H1 (cell line): ENCODE measurements at regions not wholly inside any gene's neighbourhood (a gene's known extent, or its start where the extent isn't known, plus 50 kb on each side); places are given as distances from the start of the nearest gene placed in this dataset.
"Not testable (repeated sequence)": the region's sequence is repeated elsewhere in the genome, so short reads cannot be mapped to it uniquely, and the experiment has no call there.

Source experiments
- CTCF ChIA-PET: fragments of 300-600 bp; sonication (Branson Sonifier 250); formaldehyde crosslinking; loops from one replicate; lab custom pipeline; 2021; ENCODE audit not compliant: partially characterized antibody; lab: Charles Lee
- POLR2A ChIA-PET: fragments of 300-600 bp; sonication (Branson Sonifier 250); formaldehyde crosslinking; loops from one replicate; lab custom pipeline; 2021; ENCODE audit warnings: inconsistent platforms; ENCODE audit not compliant: partially characterized antibody; lab: Charles Lee
- DNase-seq, 2 experiments: peaks; one replicate each; pipeline versions ENCODE4 v3.0.0 to v3.0.0-alpha.2; 2010 to 2022; ENCODE audit warnings: low spot score in 2 of 2, low read depth in 1 of 2, mixed read lengths in 1 of 2
- FAIRE-seq: peaks from 2 replicates; lab custom pipeline; 2011; peaks lifted over from hg19 to GRCh38; lab: Jason Lieb, UNC
- H2AFZ ChIP-seq: 2 replicates; pipeline ENCODE4 v1.8.1; 2012; ENCODE audit warnings: low read length, inconsistent platforms
- H2AK5ac ChIP-seq: 2 replicates; pipeline ENCODE4 v1.6.1; 2013; ENCODE audit warnings: low read depth, low read length
- H2BK120ac ChIP-seq: replicated peaks from 2 replicates; pipeline ENCODE3; 2013; ENCODE audit warnings: low read depth, low read length, inconsistent platforms
- H2BK12ac ChIP-seq: 2 replicates; pipeline ENCODE4 v1.6.1; 2013; ENCODE audit warnings: low read depth, low read length
- H2BK15ac ChIP-seq: 2 replicates; pipeline ENCODE4 v1.6.1; 2013; ENCODE audit warnings: low read length
- H2BK20ac ChIP-seq: 2 replicates; pipeline ENCODE4 v1.6.1; 2013; ENCODE audit warnings: low read length
- H2BK5ac ChIP-seq: 2 replicates; pipeline ENCODE4 v1.6.1; 2013; ENCODE audit warnings: low read depth, low read length
- H3K14ac ChIP-seq: 2 replicates; pipeline ENCODE4 v1.6.1; 2013; ENCODE audit warnings: inconsistent platforms; ENCODE audit not compliant: insufficient read length
- H3K18ac ChIP-seq: 2 replicates; pipeline ENCODE4 v1.6.1; 2013; ENCODE audit warnings: low read length; ENCODE audit errors: extremely low read depth
- H3K23ac ChIP-seq: 2 replicates; pipeline ENCODE4 v1.6.1; 2013; ENCODE audit warnings: inconsistent platforms; ENCODE audit not compliant: insufficient read length
- H3K23me2 ChIP-seq: 2 replicates; pipeline ENCODE4 v1.6.1; 2013; ENCODE audit warnings: low read depth, low read length
- H3K27ac ChIP-seq: 2 replicates; pipeline ENCODE4 v1.6.1; 2011; ENCODE audit warnings: low read depth, low read length, inconsistent platforms
- H3K27me3 ChIP-seq, 4 experiments: replicated peaks in 1 of 4; 1 replicate in 1 of 4; 2 replicates in 3 of 4; pipeline versions ENCODE4 v1.6.1 to v1.8.1; 2011 to 2013; ENCODE audit warnings: low read length in 3 of 4, mild to moderate bottlenecking in 3 of 4, inconsistent platforms in 2 of 4, mixed read lengths in 2 of 4, moderate library complexity in 1 of 4; ENCODE audit not compliant: control insufficient read depth in 3 of 4, insufficient read depth in 3 of 4; ENCODE audit errors: extremely low read depth in 1 of 4
- H3K36me3 ChIP-seq, 4 experiments: 2 replicates each; pipeline versions ENCODE4 v1.6.1 to v1.8.1; 2011 to 2013; ENCODE audit warnings: mild to moderate bottlenecking in 4 of 4, low read length in 3 of 4, moderate library complexity in 2 of 4, control low read depth in 1 of 4, inconsistent platforms in 1 of 4; ENCODE audit not compliant: insufficient read depth in 4 of 4, control insufficient read depth in 2 of 4
- H3K4ac ChIP-seq: replicated peaks from 2 replicates; pipeline ENCODE3; 2013; ENCODE audit warnings: low read length, low read depth, mixed read lengths, inconsistent platforms; ENCODE audit not compliant: insufficient read length
- H3K4me1 ChIP-seq, 4 experiments: replicated peaks in 1 of 4; 1 replicate in 1 of 4; 2 replicates in 3 of 4; pipeline versions ENCODE4 v1.6.1 to v1.8.1; 2011 to 2013; ENCODE audit warnings: low read length in 3 of 4, inconsistent platforms in 2 of 4, mixed read lengths in 1 of 4; ENCODE audit not compliant: insufficient read depth in 4 of 4, control insufficient read depth in 3 of 4
- H3K4me2 ChIP-seq, 2 experiments: 2 replicates each; pipeline versions ENCODE4 v1.6.1 to v1.8.1; 2011 to 2013; ENCODE audit warnings: low read depth in 2 of 2, low read length in 2 of 2, control low read depth in 1 of 2, inconsistent platforms in 1 of 2, mild to moderate bottlenecking in 1 of 2; ENCODE audit not compliant: insufficient read depth in 1 of 2
- H3K4me3 ChIP-seq, 4 experiments: fragments of 200-600, 300-600 bp in 1 of 4; sonication (generic), shearing (Covaris generic), sonication (Bioruptor Twin) in 1 of 4; 2 replicates each; pipeline versions ENCODE4 v1.5.1 to v1.8.1; 2011 to 2016; ENCODE audit warnings: low read length in 4 of 4, low read depth in 3 of 4, control low read depth in 2 of 4, inconsistent platforms in 2 of 4, mild to moderate bottlenecking in 2 of 4, mixed read lengths in 1 of 4, moderate library complexity in 1 of 4; ENCODE audit not compliant: insufficient read depth in 2 of 4; ENCODE audit errors: extremely low read depth in 1 of 4
- H3K56ac ChIP-seq: replicated peaks from 2 replicates; pipeline ENCODE3; 2013; ENCODE audit warnings: low read depth, mild to moderate bottlenecking, mixed read lengths, low read length, inconsistent platforms; ENCODE audit not compliant: insufficient read length
- H3K79me1 ChIP-seq: 2 replicates; pipeline ENCODE4 v1.6.1; 2013; ENCODE audit warnings: low read depth, low read length, control low read depth
- H3K79me2 ChIP-seq, 2 experiments: 2 replicates each; pipeline versions ENCODE4 v1.6.1 to v1.8.1; 2012 to 2013; ENCODE audit warnings: low read length in 2 of 2, mild to moderate bottlenecking in 2 of 2, inconsistent platforms in 1 of 2; ENCODE audit not compliant: insufficient read depth in 2 of 2, control insufficient read depth in 1 of 2
- H3K9ac ChIP-seq, 4 experiments: replicated peaks in 1 of 4; 1 replicate in 1 of 4; 2 replicates in 3 of 4; pipeline versions ENCODE4 v1.6.1 to v1.8.1; 2011 to 2013; ENCODE audit warnings: low read depth in 3 of 4, low read length in 3 of 4, control low read depth in 2 of 4, mild to moderate bottlenecking in 2 of 4, moderate library complexity in 2 of 4, inconsistent platforms in 1 of 4; ENCODE audit errors: extremely low read depth in 1 of 4
- H3K9me3 ChIP-seq, 2 experiments: 2 replicates each; pipeline versions ENCODE4 v1.6.1 to v1.8.1; 2012 to 2013; ENCODE audit warnings: mild to moderate bottlenecking in 2 of 2, moderate library complexity in 2 of 2, control low read depth in 1 of 2, inconsistent platforms in 1 of 2, low read depth in 1 of 2, low read length in 1 of 2, mixed read lengths in 1 of 2; ENCODE audit not compliant: insufficient read depth in 2 of 2
- H4K20me1 ChIP-seq, 2 experiments: replicated peaks in 1 of 2; 2 replicates each; pipeline versions ENCODE3 to v1.8.1; 2011 to 2013; ENCODE audit warnings: inconsistent platforms in 2 of 2, low read length in 2 of 2, mild to moderate bottlenecking in 1 of 2; ENCODE audit not compliant: insufficient read depth in 2 of 2, control insufficient read depth in 1 of 2
- H4K5ac ChIP-seq: 2 replicates; pipeline ENCODE4 v1.6.1; 2013; ENCODE audit warnings: low read length, low read depth, mixed read lengths, inconsistent platforms; ENCODE audit not compliant: insufficient read length
- H4K8ac ChIP-seq: 2 replicates; pipeline ENCODE4 v1.8.0; 2013; ENCODE audit warnings: mild to moderate bottlenecking, moderate library complexity, low read length, inconsistent platforms; ENCODE audit not compliant: insufficient read depth; ENCODE audit errors: extremely low read depth
- H4K91ac ChIP-seq: replicated peaks from 2 replicates; pipeline ENCODE3; 2013; ENCODE audit warnings: low read length, mixed read lengths, inconsistent platforms; ENCODE audit not compliant: insufficient read length
- WGBS, 2 experiments: shearing (Covaris generic) in 1 of 2; methylation state at CpG; one replicate each; pipeline versions ENCODE4 v1.1.6 to v1.1.7; 2013 to 2015; ENCODE audit warnings: low lambda C conversion rate in 2 of 2, mixed read lengths in 2 of 2, inconsistent platforms in 1 of 2, low coverage in 1 of 2, missing lambda C conversion rate in 1 of 2; ENCODE audit not compliant: insufficient replicate concordance in 2 of 2, insufficient coverage in 1 of 2, insufficient read length in 1 of 2; ENCODE audit errors: extremely low coverage in 1 of 2, missing lambda C conversion rate in 1 of 2; 5-methylcytosine and 5-hydroxymethylcytosine counted together

DNA sequence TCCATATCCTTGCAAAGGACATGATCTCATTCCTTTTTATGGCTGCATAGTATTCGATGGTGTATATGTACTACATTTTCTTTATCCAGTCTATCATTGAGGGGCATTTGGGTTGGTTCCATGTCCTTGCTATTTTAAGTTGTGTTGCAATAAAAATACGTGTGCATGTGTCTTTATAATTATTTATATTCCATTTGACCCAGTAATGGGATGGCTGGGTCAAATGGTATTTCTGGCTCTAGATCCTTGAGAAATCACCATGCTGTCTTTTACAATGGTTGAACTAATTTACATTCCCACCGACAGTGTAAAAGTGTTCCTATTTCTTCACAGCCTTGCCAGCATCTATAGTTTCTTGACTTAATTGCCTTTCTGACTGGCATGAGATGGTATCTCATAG is 972.6 kb upstream of the KCND2 start:
- H2BK20ac ChIP-seq, H2BK5ac ChIP-seq, H4K91ac ChIP-seq, H3K4me1 ChIP-seq, POLR2A ChIA-PET, H3K4me2 ChIP-seq, H3K4me3 ChIP-seq, H3K27me3 ChIP-seq, FAIRE-seq, H3K23ac ChIP-seq, H3K18ac ChIP-seq, DNase-seq, H3K4ac ChIP-seq, H3K23me2 ChIP-seq, H2BK15ac ChIP-seq, H3K79me1 ChIP-seq, H3K27ac ChIP-seq, H3K14ac ChIP-seq, H3K36me3 ChIP-seq, H3K56ac ChIP-seq, H3K9ac ChIP-seq, H4K5ac ChIP-seq, H2AK5ac ChIP-seq, H4K8ac ChIP-seq, H2BK120ac ChIP-seq, H4K20me1 ChIP-seq, CTCF ChIA-PET, H2AFZ ChIP-seq, H3K79me2 ChIP-seq, H2BK12ac ChIP-seq, H3K9me3 ChIP-seq: not testable (repeated sequence)
- 88% methylated on average over 3 of the region's 3 CpGs; no CpG with 5 or more reads in 1 of the 2 experiments for WGBS, 2 experiments
